Endothelial cell of umbilical vein (primary cell): ENCODE measurements at regions not wholly inside any gene's neighbourhood (a gene's known extent, or its start where the extent isn't known, plus 50 kb on each side); places are given as distances from the start of the nearest gene placed in this dataset.

Experiments
- BruUV-seq: library from RNA; stranded (reverse); fragments of 400-500 nt; replicated peaks from 2 replicates; lab custom pipeline; 2021; lab: Mats Ljungman, UMichigan
- CTCF ChIA-PET: fragments of 300-600, 350-600 bp; sonication (Branson Sonifier 250); formaldehyde crosslinking; loops from one replicate; lab custom pipeline; 2021; ENCODE audit warnings: antibody characterized with exemption, inconsistent platforms; lab: Charles Lee
- POLR2A ChIA-PET: fragments of 300-600, 350-600 bp; sonication (Branson Sonifier 250); formaldehyde crosslinking; loops from one replicate; lab custom pipeline; 2021; ENCODE audit warnings: antibody characterized with exemption, inconsistent platforms; lab: Charles Lee
- DNase-seq: peaks from one replicate; pipeline ENCODE4 v3.0.0-alpha.2; 2011; ENCODE audit warnings: low read depth, low spot score
- FAIRE-seq: peaks from 2 replicates; lab custom pipeline; 2011; peaks lifted over from hg19 to GRCh38; lab: Jason Lieb, UNC
- H2AFZ ChIP-seq: 2 replicates; pipeline ENCODE4 v1.6.0; 2012; ENCODE audit warnings: low read depth, low read length, control low read depth, inconsistent platforms
- H3K27ac ChIP-seq: 2 replicates; pipeline ENCODE4 v1.5.1; 2011; ENCODE audit warnings: low read depth, mild to moderate bottlenecking, control low read depth, low read length, moderate library complexity; ENCODE audit not compliant: insufficient read depth
- H3K27me3 ChIP-seq, 2 experiments: 2 replicates each; pipeline versions ENCODE4 v1.6.0 to v1.6.1; 2011; ENCODE audit warnings: low read length in 2 of 2, mixed read lengths in 1 of 2; ENCODE audit not compliant: control insufficient read depth in 2 of 2, insufficient read depth in 2 of 2
- H3K36me3 ChIP-seq, 2 experiments: 2 replicates in 1 of 2; 3 replicates in 1 of 2; pipeline ENCODE4 v1.5.1; 2011; ENCODE audit warnings: low read length in 2 of 2, mild to moderate bottlenecking in 1 of 2, moderate library complexity in 1 of 2; ENCODE audit not compliant: control insufficient read depth in 2 of 2, insufficient read depth in 2 of 2; ENCODE audit errors: extremely low read depth in 1 of 2
- H3K4me1 ChIP-seq: 3 replicates; pipeline ENCODE4 v1.5.1; 2011; ENCODE audit warnings: mild to moderate bottlenecking, low read length; ENCODE audit not compliant: control insufficient read depth, insufficient read depth; ENCODE audit errors: extremely low read depth
- H3K4me2 ChIP-seq: 2 replicates; pipeline ENCODE4 v1.6.1; 2011; ENCODE audit warnings: low read length, control low read depth, mixed read lengths; ENCODE audit not compliant: insufficient read depth
- H3K4me3 ChIP-seq, 3 experiments: fragments of 200-600 bp in 1 of 3; sonication (generic), shearing (Covaris generic) in 1 of 3; replicated peaks in 1 of 3; 2 replicates each; pipeline ENCODE4 v1.5.1; 2011 to 2016; ENCODE audit warnings: control low read depth in 3 of 3, low read length in 3 of 3, mild to moderate bottlenecking in 2 of 3, inconsistent platforms in 1 of 3, low read depth in 1 of 3, moderate library complexity in 1 of 3; ENCODE audit not compliant: insufficient read depth in 1 of 3
- H3K79me2 ChIP-seq: 2 replicates; pipeline ENCODE4 v1.6.0; 2012; ENCODE audit warnings: low read length, inconsistent platforms; ENCODE audit not compliant: control insufficient read depth, insufficient read depth
- H3K9ac ChIP-seq: replicated peaks from 2 replicates; pipeline ENCODE3; 2011; ENCODE audit warnings: low read length, control low read depth; ENCODE audit not compliant: insufficient read depth; ENCODE audit errors: extremely low read depth
- H3K9me1 ChIP-seq: replicated peaks from 3 replicates; pipeline ENCODE4 v1.6.0; 2011; ENCODE audit warnings: mild to moderate bottlenecking, low read length; ENCODE audit not compliant: control insufficient read depth, insufficient read depth; ENCODE audit errors: extremely low read depth
- H3K9me3 ChIP-seq: replicated peaks from 2 replicates; pipeline ENCODE4 v1.5.1; 2012; ENCODE audit warnings: low read length, inconsistent platforms; ENCODE audit not compliant: control insufficient read depth, insufficient read depth
- H4K20me1 ChIP-seq: replicated peaks from 2 replicates; pipeline ENCODE3; 2011; ENCODE audit warnings: mild to moderate bottlenecking, low read length; ENCODE audit not compliant: control insufficient read depth, insufficient read depth; ENCODE audit errors: extremely low read depth
- CTCF ChIP-seq, 2 donors: IDR thresholded peaks; 1 replicate in 1 of 2; 2 replicates in 1 of 2; pipeline ENCODE4 v1.5.1; 2011; ENCODE audit warnings: low read length in 2 of 2, mild to moderate bottlenecking in 2 of 2, moderate library complexity in 2 of 2, control low read depth in 1 of 2, inconsistent platforms in 1 of 2, low read depth in 1 of 2; ENCODE audit not compliant: insufficient read depth in 1 of 2; ENCODE audit errors: extremely low read depth in 1 of 2
- EZH2 ChIP-seq: IDR thresholded peaks from 2 replicates; pipeline ENCODE4 v1.6.1; 2012; ENCODE audit warnings: borderline replicate concordance, low read depth, mild to moderate bottlenecking, moderate library complexity, low read length, inconsistent platforms; ENCODE audit not compliant: severe bottlenecking
- FOS ChIP-seq: IDR thresholded peaks from 2 replicates; pipeline ENCODE4 v1.6.1; 2011; ENCODE audit warnings: mild to moderate bottlenecking, low read length, moderate library complexity, borderline replicate concordance; ENCODE audit not compliant: insufficient read depth
- GATA2 ChIP-seq: IDR thresholded peaks from 2 replicates; pipeline ENCODE4 v1.7.0; 2011; ENCODE audit warnings: low read depth, mild to moderate bottlenecking, moderate library complexity, mixed read lengths, low read length; ENCODE audit not compliant: insufficient read length, insufficient read depth
- JUN ChIP-seq: IDR thresholded peaks from 2 replicates; pipeline ENCODE4 v1.6.1; 2011; ENCODE audit warnings: borderline replicate concordance, low read depth; ENCODE audit not compliant: insufficient read length, insufficient read depth
- MAX ChIP-seq: IDR thresholded peaks from 2 replicates; pipeline ENCODE4 v1.6.1; 2011; ENCODE audit not compliant: insufficient read depth, insufficient read length
- MYC ChIP-seq: IDR thresholded peaks from one replicate; pipeline ENCODE4 v1.6.1; 2011; ENCODE audit warnings: mild to moderate bottlenecking, low read depth, low read length
- POLR2A ChIP-seq: IDR thresholded peaks from 2 replicates; pipeline ENCODE4 v1.6.1; 2012; ENCODE audit warnings: low read depth, mild to moderate bottlenecking, control low read depth, low read length
- POLR2AphosphoS5 ChIP-seq: IDR thresholded peaks from 2 replicates; pipeline ENCODE4 v1.6.1; 2012; ENCODE audit warnings: low read depth, mild to moderate bottlenecking, control low read depth, low read length, moderate library complexity; ENCODE audit not compliant: insufficient read depth
- dilution Hi-C: fragments of 300-500 bp; cut with MboI; formaldehyde crosslinking; loops from one replicate; pipeline ENCODE4 v1.15.0; 2019; ENCODE audit warnings: low sequenced_read_pairs; ENCODE audit not compliant: extremely low pct_ligation_motif_present
- intact Hi-C: fragments of 100-400 bp; cut with micrococcal nuclease; formaldehyde crosslinking; loops from one replicate; pipeline ENCODE4 v1.10.0; 2022

GRCh38 chr13:43963726-43964125 lies 84.0 kb downstream of the LACC1 start:
- intact Hi-C loops (no loop called here), dilution Hi-C loops (no loop called here)
- Histone ChIP-seq H3K36me3 (no peaks in the 10 kb centered on the region), H3K4me2 (no peak overlapping the region), H3K9ac (no peak overlapping the region), H2AFZ (no peak overlapping the region), H3K27ac (no peak overlapping the region), H3K9me3 (no peaks in the 10 kb centered on the region), H3K4me3 (no peak overlapping the region), H3K9me1 (no peaks in the 10 kb centered on the region), H3K79me2 (no peaks in the 10 kb centered on the region), H3K27me3 (peaks cover 0 to 2% of the 10 kb centered on the region in 2 experiments), H3K4me1 (no peaks in the 10 kb centered on the region), H4K20me1 (no peaks in the 10 kb centered on the region)
- FAIRE-seq (no peak), DNase-seq (no peak)
- BruUV-seq = no TSS peak
- no peak for TF ChIP-seq POLR2AphosphoS5
- no peak for TF ChIP-seq MYC
- no peak for TF ChIP-seq JUN
- TF ChIP-seq GATA2 = no peak
- no peak for TF ChIP-seq POLR2A
- no peak for TF ChIP-seq CTCF (IDR thresholded peaks at IDR 0.05; ENCODE audit: extremely low read depth in 1 of 2, insufficient read depth in 1 of 2, low read depth in 1 of 2, low read length in 2 of 2)
- TF ChIP-seq MAX = no peak
- no peak for TF ChIP-seq FOS
- TF ChIP-seq EZH2 = no peak
- ChIA-PET CTCF (no interaction called here), POLR2A (no interaction called here)
